ENCODE measurements at regions not wholly inside any gene's neighbourhood (a gene's known extent, or its start where the extent isn't known, plus 50 kb on each side); places are given as distances from the start of the nearest gene placed in this dataset.

DNA sequence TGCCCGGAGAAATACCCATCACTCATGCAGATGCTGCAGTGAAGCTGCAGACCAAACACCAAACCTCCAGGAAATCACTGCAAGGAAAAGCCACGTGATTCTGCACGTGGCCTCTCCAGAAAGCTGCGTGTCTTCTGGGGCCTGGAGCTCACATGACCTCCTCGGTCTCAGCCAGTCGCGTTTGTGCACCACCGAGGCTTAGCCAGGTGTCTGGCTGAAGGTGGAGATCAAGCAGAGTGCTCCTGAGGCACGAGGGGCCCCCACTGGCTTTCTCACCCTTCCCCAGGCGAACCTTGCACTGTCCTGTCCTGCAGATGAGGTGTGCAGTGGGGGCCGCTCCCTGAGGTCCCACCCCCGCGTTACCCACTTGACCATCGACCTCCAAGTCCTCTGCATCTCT is 257.3 kb downstream of the RBFOX3 start:
- Histone ChIP-seq H3K36me3 (ENCODE audit: low read depth, low read length) (no peaks in the 10 kb centered on the region), H4K20me1 (ENCODE audit: low read length) (no peaks in the 10 kb centered on the region), H3K9me3 (ENCODE audit: low read length) (no peaks in the 10 kb centered on the region), H3F3A (ENCODE audit: low read length, unreplicated experiment) (no peaks in the 10 kb centered on the region), H3K79me2 (ENCODE audit: low read length) (no peaks in the 10 kb centered on the region), H3K4me3 (ENCODE audit: low read length) (no peak overlapping the region), H3K27me3 (ENCODE audit: low read length) (peaks cover 97% of the 10 kb centered on the region), H3K4me2 (ENCODE audit: low read length) (no peak overlapping the region), H2AFZ (ENCODE audit: low read length) (no peak overlapping the region), H3K9me2 (replicated peaks; ENCODE audit: low read length) (no peaks in the 10 kb centered on the region), H3K27ac (ENCODE audit: low read length) (no peak overlapping the region), H3K9ac (ENCODE audit: low read length) (no peak overlapping the region), H3K4me1 (ENCODE audit: insufficient read depth, low read length) (no peaks in the 10 kb centered on the region)
- no peak for ATAC-seq
- ChIA-PET CTCF (no interaction called here), POLR2A (ENCODE audit: unreplicated experiment) (no interaction called here)
- no TSS peak for BruUV-seq (replicated peaks)
- no peak for DNase-seq
- TF ChIP-seq EZH2phosphoT487 (IDR thresholded peaks at IDR 0.05; ENCODE audit: borderline replicate concordance, low read length) (no peak), EZH2 (IDR thresholded peaks at IDR 0.05; ENCODE audit: low read length, unreplicated experiment) (no peak)
- TF ChIP-seq, protein P1, sequence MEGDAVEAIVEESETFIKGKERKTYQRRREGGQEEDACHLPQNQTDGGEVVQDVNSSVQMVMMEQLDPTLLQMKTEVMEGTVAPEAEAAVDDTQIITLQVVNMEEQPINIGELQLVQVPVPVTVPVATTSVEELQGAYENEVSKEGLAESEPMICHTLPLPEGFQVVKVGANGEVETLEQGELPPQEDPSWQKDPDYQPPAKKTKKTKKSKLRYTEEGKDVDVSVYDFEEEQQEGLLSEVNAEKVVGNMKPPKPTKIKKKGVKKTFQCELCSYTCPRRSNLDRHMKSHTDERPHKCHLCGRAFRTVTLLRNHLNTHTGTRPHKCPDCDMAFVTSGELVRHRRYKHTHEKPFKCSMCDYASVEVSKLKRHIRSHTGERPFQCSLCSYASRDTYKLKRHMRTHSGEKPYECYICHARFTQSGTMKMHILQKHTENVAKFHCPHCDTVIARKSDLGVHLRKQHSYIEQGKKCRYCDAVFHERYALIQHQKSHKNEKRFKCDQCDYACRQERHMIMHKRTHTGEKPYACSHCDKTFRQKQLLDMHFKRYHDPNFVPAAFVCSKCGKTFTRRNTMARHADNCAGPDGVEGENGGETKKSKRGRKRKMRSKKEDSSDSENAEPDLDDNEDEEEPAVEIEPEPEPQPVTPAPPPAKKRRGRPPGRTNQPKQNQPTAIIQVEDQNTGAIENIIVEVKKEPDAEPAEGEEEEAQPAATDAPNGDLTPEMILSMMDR (conservative IDR thresholded peaks at IDR 0.05; ENCODE audit: low read depth, low read length) = no peak
- intact Hi-C loops (cut with micrococcal nuclease) = no loop called here

DNA sequence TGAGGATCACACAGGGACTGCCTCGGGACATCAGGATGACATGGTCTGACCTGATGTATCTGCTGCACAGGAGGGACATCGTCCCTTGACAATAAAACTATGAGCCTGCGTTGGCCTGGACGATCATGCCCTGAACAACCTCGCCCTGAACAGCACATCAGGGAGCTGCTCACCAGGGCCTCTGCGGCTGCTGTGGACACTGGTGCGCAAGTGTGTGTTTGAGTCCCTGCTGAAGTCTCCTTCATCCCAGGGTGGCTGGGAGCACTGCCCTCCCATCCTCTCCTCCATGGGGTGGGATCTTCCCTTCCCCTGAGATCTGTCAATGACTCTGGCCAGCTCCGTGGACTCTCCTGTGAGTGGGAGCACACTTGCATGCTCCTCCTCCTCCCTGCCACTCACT is 257.8 kb downstream of the RBFOX3 start:
- no peak overlapping the region for H2AFZ ChIP-seq (ENCODE audit: low read length)
- H3K9me2 ChIP-seq (replicated peaks; ENCODE audit: low read length) = no peaks in the 10 kb centered on the region
- no peak overlapping the region for H3K27ac ChIP-seq (ENCODE audit: low read length)
- no peak overlapping the region for H3K4me3 ChIP-seq (ENCODE audit: low read length)
- H3K79me2 ChIP-seq (ENCODE audit: low read length) = no peaks in the 10 kb centered on the region
- H3K36me3 ChIP-seq (ENCODE audit: low read depth, low read length) = no peaks in the 10 kb centered on the region
- no peak overlapping the region for H3K9ac ChIP-seq (ENCODE audit: low read length)
- POLR2A ChIA-PET (ENCODE audit: unreplicated experiment) = no interaction called here
- CTCF ChIA-PET = no interaction called here
- no peaks in the 10 kb centered on the region for H4K20me1 ChIP-seq (ENCODE audit: low read length)
- no peaks in the 10 kb centered on the region for H3F3A ChIP-seq (ENCODE audit: low read length, unreplicated experiment)
- ATAC-seq (no peak), DNase-seq (no peak)
- intact Hi-C loops (cut with micrococcal nuclease) = no loop called here
- peaks cover 97% of the 10 kb centered on the region for H3K27me3 ChIP-seq (ENCODE audit: low read length)
- no peaks in the 10 kb centered on the region for H3K9me3 ChIP-seq (ENCODE audit: low read length)
- H3K4me1 ChIP-seq (ENCODE audit: insufficient read depth, low read length) = no peaks in the 10 kb centered on the region
- TF ChIP-seq, protein P1 (conservative IDR thresholded peaks at IDR 0.05; ENCODE audit: low read depth, low read length) = no peak
- no peak for TF ChIP-seq EZH2phosphoT487 (IDR thresholded peaks at IDR 0.05; ENCODE audit: borderline replicate concordance, low read length)
- no peak for TF ChIP-seq EZH2 (IDR thresholded peaks at IDR 0.05; ENCODE audit: low read length, unreplicated experiment)
- no peak overlapping the region for H3K4me2 ChIP-seq (ENCODE audit: low read length)
- BruUV-seq (replicated peaks) = no TSS peak

DNA sequence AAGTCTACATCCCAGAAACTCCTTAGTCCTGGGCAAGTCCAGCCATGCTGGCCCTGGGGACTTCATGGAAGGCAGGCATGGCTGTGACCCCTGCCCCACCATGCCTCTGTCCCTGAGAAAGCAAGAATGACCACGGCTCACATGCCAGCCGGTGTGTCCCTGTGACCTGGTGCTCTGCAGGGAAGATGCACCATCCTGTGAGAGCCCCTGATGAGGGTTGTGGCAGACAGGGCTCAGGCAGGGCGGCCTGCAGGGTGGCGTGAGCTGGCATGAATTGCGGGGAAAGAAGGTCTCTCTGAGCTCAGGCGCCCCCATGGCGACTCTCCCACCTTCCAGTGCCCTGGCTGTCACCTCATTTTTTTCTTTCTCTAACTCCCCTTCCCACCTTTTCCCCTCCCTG is 260.3 kb downstream of the RBFOX3 start:
- Histone ChIP-seq H4K20me1 (ENCODE audit: low read length) (no peaks in the 10 kb centered on the region), H3K9me3 (ENCODE audit: low read length) (no peaks in the 10 kb centered on the region), H3K4me2 (ENCODE audit: low read length) (no peak overlapping the region), H3K27me3 (ENCODE audit: low read length) (peaks cover 97% of the 10 kb centered on the region), H3F3A (ENCODE audit: low read length, unreplicated experiment) (no peaks in the 10 kb centered on the region), H3K9me2 (replicated peaks; ENCODE audit: low read length) (no peaks in the 10 kb centered on the region), H2AFZ (ENCODE audit: low read length) (no peak overlapping the region), H3K4me1 (ENCODE audit: insufficient read depth, low read length) (no peaks in the 10 kb centered on the region), H3K9ac (ENCODE audit: low read length) (no peak overlapping the region), H3K36me3 (ENCODE audit: low read depth, low read length) (no peaks in the 10 kb centered on the region), H3K79me2 (ENCODE audit: low read length) (no peaks in the 10 kb centered on the region), H3K4me3 (ENCODE audit: low read length) (no peak overlapping the region), H3K27ac (ENCODE audit: low read length) (no peak overlapping the region)
- TF ChIP-seq EZH2phosphoT487 (IDR thresholded peaks at IDR 0.05; ENCODE audit: borderline replicate concordance, low read length) = no peak
- TF ChIP-seq, protein P1 (conservative IDR thresholded peaks at IDR 0.05; ENCODE audit: low read depth, low read length) = no peak
- TF ChIP-seq EZH2 (IDR thresholded peaks at IDR 0.05; ENCODE audit: low read length, unreplicated experiment) = no peak
- ATAC-seq = no peak
- intact Hi-C loops (cut with micrococcal nuclease) = no loop called here
- POLR2A ChIA-PET (ENCODE audit: unreplicated experiment) = no interaction called here
- BruUV-seq (replicated peaks) = no TSS peak
- CTCF ChIA-PET = no interaction called here
- no peak for DNase-seq
